VCaP (cell line): ENCODE measurements at regions not wholly inside any gene's neighbourhood (a gene's known extent, or its start where the extent isn't known, plus 50 kb on each side); places are given as distances from the start of the nearest gene placed in this dataset.
A peak's percentile ranks its signal among the peaks of the same experiment; 100 is the strongest.

Experiments
- H3K27ac ChIP-seq: fragments of 450-650 bp; 2 replicates; pipeline ENCODE4 v1.5.1; 2017
- TF ChIP-seq, protein P1 (sequence below): fragments of 450-650 bp; conservative IDR thresholded peaks from 2 replicates; pipeline ENCODE4 v1.5.1; 2017; ENCODE audit warnings: mild to moderate bottlenecking, moderate library complexity

DNA sequence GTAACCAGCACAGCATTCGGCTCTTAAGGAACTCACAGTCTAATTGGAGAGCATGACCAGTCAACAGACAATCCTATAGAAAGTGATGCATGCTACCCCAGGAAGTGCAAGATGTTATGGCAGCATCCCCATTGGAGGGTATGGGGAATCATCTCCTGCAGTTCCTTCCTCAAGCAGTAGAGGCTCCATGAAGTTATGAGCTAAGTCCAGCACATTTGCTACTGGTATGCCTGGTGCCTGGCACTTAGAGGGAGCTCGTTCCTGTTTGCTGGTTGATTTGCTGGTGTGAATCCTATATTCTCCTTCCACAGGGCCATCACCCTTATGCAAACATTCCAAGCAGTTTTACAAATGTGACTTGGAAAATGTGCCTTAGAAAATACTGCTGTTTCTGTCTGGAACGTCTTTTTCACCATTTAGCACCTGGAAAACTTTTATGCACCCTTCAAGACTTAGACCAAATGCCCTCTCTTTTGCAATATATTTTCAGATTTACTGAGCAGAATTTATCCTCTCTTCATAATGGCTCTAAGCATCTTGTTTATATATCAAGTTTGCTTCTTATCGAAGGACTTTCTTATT lies 136.1 kb upstream of the WSCD2 start:
- H3K27ac ChIP-seq: no peak overlapping the region
- TF ChIP-seq, protein P1, sequence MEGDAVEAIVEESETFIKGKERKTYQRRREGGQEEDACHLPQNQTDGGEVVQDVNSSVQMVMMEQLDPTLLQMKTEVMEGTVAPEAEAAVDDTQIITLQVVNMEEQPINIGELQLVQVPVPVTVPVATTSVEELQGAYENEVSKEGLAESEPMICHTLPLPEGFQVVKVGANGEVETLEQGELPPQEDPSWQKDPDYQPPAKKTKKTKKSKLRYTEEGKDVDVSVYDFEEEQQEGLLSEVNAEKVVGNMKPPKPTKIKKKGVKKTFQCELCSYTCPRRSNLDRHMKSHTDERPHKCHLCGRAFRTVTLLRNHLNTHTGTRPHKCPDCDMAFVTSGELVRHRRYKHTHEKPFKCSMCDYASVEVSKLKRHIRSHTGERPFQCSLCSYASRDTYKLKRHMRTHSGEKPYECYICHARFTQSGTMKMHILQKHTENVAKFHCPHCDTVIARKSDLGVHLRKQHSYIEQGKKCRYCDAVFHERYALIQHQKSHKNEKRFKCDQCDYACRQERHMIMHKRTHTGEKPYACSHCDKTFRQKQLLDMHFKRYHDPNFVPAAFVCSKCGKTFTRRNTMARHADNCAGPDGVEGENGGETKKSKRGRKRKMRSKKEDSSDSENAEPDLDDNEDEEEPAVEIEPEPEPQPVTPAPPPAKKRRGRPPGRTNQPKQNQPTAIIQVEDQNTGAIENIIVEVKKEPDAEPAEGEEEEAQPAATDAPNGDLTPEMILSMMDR: peak; percentile 72

DNA sequence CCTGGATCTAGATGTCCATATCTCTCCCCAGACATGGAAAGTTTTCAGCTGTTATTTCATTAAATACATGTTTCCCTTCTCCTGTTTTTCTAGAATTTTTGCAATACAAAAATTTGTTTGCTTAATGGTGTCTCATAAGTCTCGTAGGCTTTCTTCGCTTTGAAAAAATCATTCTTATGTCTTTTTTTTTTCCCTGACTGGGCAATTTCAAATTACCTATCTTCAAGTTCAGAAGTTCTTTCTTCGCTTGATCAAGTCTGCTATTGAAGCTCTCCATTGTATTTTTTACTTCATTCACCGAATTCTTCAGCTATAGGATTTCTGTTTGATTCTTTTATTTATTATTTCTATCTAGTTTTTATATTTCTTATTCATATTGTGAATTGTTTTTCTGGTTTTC lies 130.2 kb upstream of the WSCD2 start:
- H3K27ac ChIP-seq: no peak overlapping the region
- TF ChIP-seq, protein P1: no peak

DNA sequence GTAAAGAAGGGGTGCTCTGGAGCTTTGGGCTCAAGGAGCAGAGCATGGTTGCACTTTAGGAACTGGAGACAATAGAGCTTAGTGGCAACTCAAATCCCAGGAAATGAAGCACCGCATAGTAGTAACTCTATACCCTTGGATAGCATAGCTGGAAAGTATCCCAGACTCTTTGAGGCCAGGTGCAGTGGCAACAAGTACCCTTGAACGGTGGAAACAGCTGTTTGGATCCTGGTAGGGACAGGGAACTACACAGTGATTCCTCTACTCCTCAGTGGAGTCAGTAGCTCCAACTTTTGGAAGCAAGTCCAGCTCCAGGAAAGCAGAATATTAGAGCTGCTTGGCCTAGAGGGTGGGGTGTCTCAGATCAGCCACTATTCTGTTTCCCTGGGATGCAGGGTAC lies 129.0 kb upstream of the WSCD2 start:
- TF ChIP-seq, protein P1: no peak
- H3K27ac ChIP-seq: no peak overlapping the region

DNA sequence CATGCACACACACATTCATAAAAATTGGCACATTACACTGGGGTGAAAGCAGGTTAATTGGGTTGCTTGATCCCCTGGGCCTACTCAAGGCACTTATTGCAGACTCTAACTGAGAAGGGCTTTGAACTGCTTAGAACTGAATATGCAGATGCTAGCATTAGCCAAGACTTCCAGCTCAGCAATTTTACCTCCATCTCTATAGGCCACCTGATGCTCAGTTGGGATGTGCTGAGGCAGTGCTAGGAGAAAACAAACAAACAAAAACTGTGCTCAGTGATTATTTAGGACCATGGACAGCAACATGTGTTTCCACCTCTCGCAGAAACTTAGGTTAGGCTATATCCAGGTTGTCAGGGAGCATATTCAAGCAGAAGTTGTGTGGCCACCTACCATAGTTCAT lies 124.8 kb upstream of the WSCD2 start:
- TF ChIP-seq, protein P1: no peak

DNA sequence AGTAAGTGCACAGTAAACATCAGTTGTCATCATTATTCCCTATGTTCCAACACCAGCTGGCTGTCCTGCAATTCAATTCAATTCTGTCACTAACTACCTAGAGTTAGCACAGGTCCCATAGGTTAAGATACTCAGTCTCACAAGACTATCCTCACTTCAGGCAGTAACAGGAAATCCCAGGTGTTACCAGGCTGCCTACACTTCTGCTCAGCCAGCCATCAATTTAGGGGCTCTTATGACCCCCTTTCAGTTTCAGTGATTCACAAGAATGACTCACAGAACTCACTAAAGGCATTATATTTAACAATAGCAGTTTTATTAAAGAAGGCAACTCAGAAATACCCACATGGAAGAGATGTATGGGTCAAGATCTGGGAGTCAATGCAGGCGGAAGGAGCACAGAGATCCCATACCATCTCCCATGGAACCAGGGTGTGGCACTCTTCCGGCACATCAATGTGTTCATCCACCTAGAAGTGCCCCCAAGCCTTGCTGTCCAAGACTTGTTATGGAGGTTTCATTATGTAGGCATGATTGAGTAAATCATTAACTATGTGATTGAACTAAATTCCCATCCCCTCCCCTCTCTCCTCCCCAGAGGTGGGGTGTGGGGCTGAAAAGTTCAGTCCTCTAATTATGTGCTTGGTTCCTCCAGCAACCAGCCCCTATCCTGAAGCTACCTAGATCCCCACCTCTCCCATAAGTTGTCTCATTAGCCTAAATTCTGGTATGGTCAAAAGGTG lies 120.8 kb upstream of the WSCD2 start:
- H3K27ac ChIP-seq: no peak overlapping the region
- TF ChIP-seq, protein P1: no peak

More for the DNA sequence above, 124.8 kb upstream of the WSCD2 start:
- no peak overlapping the region for H3K27ac ChIP-seq

DNA sequence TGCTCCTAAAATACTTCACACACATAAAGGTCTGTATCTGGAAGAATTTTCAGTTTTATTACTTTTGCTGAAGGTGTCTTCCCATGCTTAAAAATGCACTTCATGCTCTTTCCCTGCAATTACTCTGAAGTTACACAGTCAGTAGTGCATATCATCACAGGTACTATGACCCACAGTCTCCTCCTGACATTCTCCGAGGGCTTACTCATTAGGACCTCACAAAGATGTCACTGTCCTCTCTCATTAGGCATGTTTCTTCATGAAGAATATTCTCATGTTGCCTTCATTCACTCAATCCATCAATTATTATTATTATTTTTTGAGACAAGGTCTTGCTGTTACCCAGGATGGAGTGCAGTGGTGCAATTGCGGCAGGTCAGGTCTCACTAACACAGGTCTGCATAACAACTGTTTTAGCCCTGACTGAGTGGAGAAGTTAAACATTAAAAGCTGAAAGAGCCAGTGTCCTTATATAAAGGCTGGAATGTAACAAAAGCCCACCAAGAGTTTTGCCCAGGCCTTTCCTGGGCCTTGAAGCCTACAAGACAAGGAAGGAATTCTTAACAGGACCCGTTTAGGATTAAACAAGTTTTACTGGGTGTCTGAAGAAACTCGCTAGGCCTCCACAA lies 119.5 kb upstream of the WSCD2 start:
- H3K27ac ChIP-seq: no peak overlapping the region
- TF ChIP-seq, protein P1: no peak

DNA sequence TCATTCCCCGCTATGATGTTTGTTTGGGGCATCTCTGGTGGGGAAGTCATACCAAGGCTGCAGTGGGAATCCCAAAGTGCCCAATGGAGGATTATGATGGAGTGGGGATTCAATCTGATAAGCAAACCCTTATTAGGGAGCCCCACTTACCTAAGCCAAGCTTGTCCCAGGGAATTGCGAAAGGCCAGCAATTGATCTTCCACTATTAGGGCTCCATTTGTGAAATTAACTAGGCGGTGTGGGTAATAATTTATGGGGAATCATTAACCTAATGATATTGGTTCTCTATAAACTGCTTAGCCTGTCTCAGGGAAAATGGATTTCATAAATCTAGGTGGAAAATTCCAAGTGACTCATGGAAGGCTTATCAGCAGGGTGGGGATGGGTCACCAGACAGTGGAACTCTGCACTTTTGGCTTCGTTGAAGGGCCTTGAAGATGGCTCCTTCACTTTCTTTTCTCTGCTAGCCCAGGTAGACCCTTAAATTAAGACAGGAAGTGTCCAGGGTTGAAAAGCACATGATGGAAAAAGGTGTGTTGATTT lies 113.0 kb upstream of the WSCD2 start:
- no peak overlapping the region for H3K27ac ChIP-seq
- TF ChIP-seq, protein P1: no peak
